ENCODE measurements at regions not wholly inside any gene's neighbourhood (a gene's known extent, or its start where the extent isn't known, plus 50 kb on each side); places are given as distances from the start of the nearest gene placed in this dataset.

GRCh38 chr12:87254381-87255030, 774.7 kb downstream of the C12orf50 start:
- Histone ChIP-seq H3K27ac (no peak overlapping the region), H3K36me3 (ENCODE audit: insufficient read depth) (no peaks in the 10 kb centered on the region), H2AFZ (ENCODE audit: low read depth) (no peak overlapping the region), H3K9ac (no peak overlapping the region), H3K79me2 (ENCODE audit: insufficient read depth, low read depth) (no peaks in the 10 kb centered on the region), H3K4me3 (IDR thresholded peaks at IDR 0.05; ENCODE audit: insufficient read depth, low read depth, low read length) (no peak overlapping the region), H3K4me2 (no peak overlapping the region), H4K20me1 (ENCODE audit: insufficient read depth) (no peaks in the 10 kb centered on the region), H3K27me3 (ENCODE audit: insufficient read depth, low read depth) (no peaks in the 10 kb centered on the region), H3K4me1 (ENCODE audit: low read depth, poor library complexity, severe bottlenecking) (no peaks in the 10 kb centered on the region)
- no peak for TF ChIP-seq CTCF (conservative IDR thresholded peaks at IDR 0.05; ENCODE audit: low read depth, low read length)

GRCh38 chr12:87253157-87253556, 776.0 kb downstream of the C12orf50 start:
- Histone ChIP-seq H3K36me3 (ENCODE audit: insufficient read depth) (no peaks in the 10 kb centered on the region), H4K20me1 (ENCODE audit: insufficient read depth) (no peaks in the 10 kb centered on the region), H3K4me1 (ENCODE audit: low read depth, poor library complexity, severe bottlenecking) (no peaks in the 10 kb centered on the region), H3K27me3 (ENCODE audit: insufficient read depth, low read depth) (no peaks in the 10 kb centered on the region), H3K79me2 (ENCODE audit: insufficient read depth, low read depth) (no peaks in the 10 kb centered on the region), H3K4me3 (IDR thresholded peaks at IDR 0.05; ENCODE audit: insufficient read depth, low read depth, low read length) (no peak overlapping the region), H3K4me2 (no peak overlapping the region), H2AFZ (ENCODE audit: low read depth) (no peak overlapping the region), H3K27ac (no peak overlapping the region), H3K9ac (no peak overlapping the region)
- no peak for TF ChIP-seq CTCF (conservative IDR thresholded peaks at IDR 0.05; ENCODE audit: low read depth, low read length)

GRCh38 chr12:87246726-87247125, 782.5 kb downstream of the C12orf50 start:
- no peak overlapping the region for H3K4me3 ChIP-seq (IDR thresholded peaks at IDR 0.05; ENCODE audit: insufficient read depth, low read depth, low read length)
- no peak overlapping the region for H3K4me2 ChIP-seq
- no peaks in the 10 kb centered on the region for H3K79me2 ChIP-seq (ENCODE audit: insufficient read depth, low read depth)
- H3K9ac ChIP-seq, result no peak overlapping the region
- H2AFZ ChIP-seq (ENCODE audit: low read depth), result no peak overlapping the region
- no peaks in the 10 kb centered on the region for H3K4me1 ChIP-seq (ENCODE audit: low read depth, poor library complexity, severe bottlenecking)
- no peaks in the 10 kb centered on the region for H4K20me1 ChIP-seq (ENCODE audit: insufficient read depth)
- H3K36me3 ChIP-seq (ENCODE audit: insufficient read depth), result no peaks in the 10 kb centered on the region
- H3K27ac ChIP-seq, result no peak overlapping the region
- TF ChIP-seq CTCF (conservative IDR thresholded peaks at IDR 0.05; ENCODE audit: low read depth, low read length), result no peak
- H3K27me3 ChIP-seq (ENCODE audit: insufficient read depth, low read depth), result no peaks in the 10 kb centered on the region

GRCh38 chr12:87238466-87238865, 790.7 kb downstream of the C12orf50 start:
- no peaks in the 10 kb centered on the region for H3K36me3 ChIP-seq (ENCODE audit: insufficient read depth)
- H2AFZ ChIP-seq (ENCODE audit: low read depth), result no peak overlapping the region
- no peak for TF ChIP-seq CTCF (conservative IDR thresholded peaks at IDR 0.05; ENCODE audit: low read depth, low read length)
- no peaks in the 10 kb centered on the region for H3K27me3 ChIP-seq (ENCODE audit: insufficient read depth, low read depth)
- no peak overlapping the region for H3K4me3 ChIP-seq (IDR thresholded peaks at IDR 0.05; ENCODE audit: insufficient read depth, low read depth, low read length)
- no peak overlapping the region for H3K4me2 ChIP-seq
- H3K9ac ChIP-seq, result no peak overlapping the region
- H4K20me1 ChIP-seq (ENCODE audit: insufficient read depth), result no peaks in the 10 kb centered on the region
- H3K79me2 ChIP-seq (ENCODE audit: insufficient read depth, low read depth), result no peaks in the 10 kb centered on the region
- H3K27ac ChIP-seq, result no peak overlapping the region
- H3K4me1 ChIP-seq (ENCODE audit: low read depth, poor library complexity, severe bottlenecking), result no peaks in the 10 kb centered on the region

Measured in KMS-11 (cell line).